GM19025 (cell line): ENCODE measurements at regions not wholly inside any gene's neighbourhood (a gene's known extent, or its start where the extent isn't known, plus 50 kb on each side); places are given as distances from the start of the nearest gene placed in this dataset.

ENCODE experiments used
- ATAC-seq: cut with Tn5 transposase; IDR thresholded peaks from one replicate; pipeline ENCODE4 v1.9.1; 2021; ENCODE audit warnings: mild to moderate bottlenecking, low read depth, moderate library complexity; ENCODE audit not compliant: unreplicated experiment

GRCh38 chr22:49202226-49202625 lies 625.4 kb downstream of the BRD1 start:
- ATAC-seq = no peak

GRCh38 chr22:49201046-49201970 lies 626.4 kb downstream of the BRD1 start:
- no peak for ATAC-seq

- no peak for ATAC-seq
Measured at GRCh38 chr22:49199224-49199623, 628.4 kb downstream of the BRD1 start.

DNA sequence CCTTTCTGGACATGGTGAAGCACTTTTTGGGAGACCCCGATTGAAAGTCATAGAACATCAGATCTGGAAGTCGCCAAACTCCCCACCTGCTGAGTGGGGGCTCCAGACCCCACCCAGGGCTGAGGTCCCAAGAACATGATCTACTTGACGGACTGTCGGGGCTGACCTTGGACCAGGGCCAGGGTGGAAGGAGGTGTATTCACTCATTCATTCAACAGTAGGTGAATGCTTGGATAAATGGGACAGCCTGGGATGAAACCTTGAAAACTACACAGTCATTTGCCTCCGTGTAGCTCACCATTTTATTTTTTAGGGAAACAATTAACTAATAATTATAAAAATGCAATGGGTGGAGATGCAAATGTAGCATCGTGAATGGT lies 629.0 kb downstream of the BRD1 start:
- ATAC-seq = no peak

DNA sequence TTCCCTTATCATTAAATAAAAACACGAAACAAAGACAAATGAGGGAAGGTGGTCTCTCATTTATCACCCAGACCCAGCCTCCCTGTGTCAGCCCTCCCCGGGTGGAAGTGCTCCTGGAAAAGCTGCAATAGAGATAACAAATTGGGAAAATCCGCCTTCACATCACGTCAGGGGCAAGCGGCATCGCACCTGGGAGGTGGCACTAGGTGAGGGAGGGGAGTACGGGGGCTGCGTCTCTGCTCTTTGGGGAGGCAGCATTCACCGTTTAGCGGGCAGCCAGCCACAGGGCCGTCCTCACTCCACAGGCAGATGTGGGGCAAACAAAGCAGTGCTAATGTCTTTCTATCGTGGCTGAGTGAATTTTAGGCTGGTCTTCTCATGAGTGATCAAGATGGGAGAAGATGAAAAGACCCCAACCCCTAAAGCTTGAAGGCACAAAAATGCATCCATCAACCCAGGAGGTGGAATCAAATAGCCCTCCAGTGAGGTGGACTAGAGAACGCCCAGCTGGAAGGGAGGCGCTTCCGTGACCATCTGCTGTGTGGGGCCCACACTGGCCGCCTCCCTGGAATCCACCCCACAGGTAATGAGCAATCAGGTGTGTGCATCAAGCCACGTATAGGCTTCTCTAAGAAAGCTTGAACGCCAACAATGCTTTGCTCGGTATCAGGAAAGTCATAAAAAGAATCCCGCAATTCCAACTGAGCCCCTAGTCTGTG lies 629.5 kb downstream of the BRD1 start:
- no peak for ATAC-seq

DNA sequence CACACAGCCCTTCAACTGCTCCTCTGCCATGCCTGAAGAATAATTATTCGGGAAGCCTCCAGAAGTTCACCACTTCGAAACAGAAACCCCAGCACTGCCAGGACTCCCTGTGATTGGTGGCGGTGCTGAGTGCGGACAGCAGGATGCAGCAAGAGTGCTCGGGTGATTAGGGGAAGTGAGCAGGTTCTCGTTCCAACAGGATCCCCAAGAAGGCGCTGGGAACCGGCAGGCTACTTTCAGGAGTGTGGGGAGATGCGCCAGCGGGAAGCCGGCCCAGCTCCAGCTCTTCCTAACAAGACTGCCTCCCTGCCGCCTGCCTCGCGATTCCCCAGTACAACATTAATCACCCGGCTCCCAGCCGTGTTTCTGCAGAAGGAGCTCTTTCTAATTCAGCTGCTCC lies 630.2 kb downstream of the BRD1 start:
- no peak for ATAC-seq

DNA sequence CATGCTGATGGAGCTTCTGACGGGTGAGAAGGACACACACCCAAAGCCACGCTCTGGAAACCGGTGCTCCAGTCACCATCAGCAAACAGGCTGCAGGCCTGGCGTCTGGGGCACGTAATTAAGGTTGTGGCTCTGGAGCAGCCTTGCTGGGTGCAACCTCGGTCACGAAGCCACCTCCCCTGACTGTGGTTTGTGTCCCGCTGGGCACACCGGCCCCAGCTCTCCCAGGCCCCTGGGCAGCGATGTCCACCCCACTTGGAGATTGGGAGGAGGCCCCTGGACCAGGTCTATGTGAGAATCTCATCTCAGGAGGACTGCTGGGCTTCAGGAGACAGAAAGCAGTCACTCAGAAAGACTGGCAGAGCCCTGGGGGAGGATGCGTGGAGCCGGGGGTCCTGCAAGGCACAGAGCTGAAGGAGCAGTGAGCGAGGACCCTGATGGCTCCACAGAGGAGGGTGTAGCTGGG lies 631.6 kb downstream of the BRD1 start:
- no peak for ATAC-seq

- ATAC-seq = no peak
Measured at GRCh38 chr22:49195636-49196035, 632.0 kb downstream of the BRD1 start.

DNA sequence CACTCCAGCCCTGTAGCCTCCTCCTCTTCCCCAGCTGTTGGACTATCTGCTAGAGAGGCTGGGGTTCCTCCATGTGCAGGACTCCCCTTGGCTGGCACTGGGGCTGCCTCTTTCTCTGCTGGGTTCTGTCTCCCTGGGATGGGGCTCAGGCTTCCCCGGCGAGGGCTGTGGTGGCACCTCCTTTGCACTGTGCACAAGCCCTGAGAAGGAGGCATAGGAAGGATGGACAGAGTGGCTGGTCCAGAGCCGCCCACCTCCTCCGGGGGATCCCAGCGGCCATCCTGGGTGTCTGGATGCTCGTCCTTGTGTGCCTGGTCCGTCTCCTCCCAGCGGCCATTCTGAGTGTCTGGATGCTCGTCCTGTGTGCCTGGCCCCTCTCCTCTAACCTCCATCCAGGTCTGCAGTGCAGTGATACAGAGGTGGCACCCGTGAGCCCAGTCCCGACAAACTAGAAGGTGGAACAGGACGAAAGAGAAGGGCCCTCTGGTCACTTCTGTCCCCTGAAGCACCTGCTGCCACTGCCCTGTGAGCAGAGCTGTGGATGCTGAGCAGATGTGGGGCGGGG lies 633.7 kb downstream of the BRD1 start:
- ATAC-seq = no peak

DNA sequence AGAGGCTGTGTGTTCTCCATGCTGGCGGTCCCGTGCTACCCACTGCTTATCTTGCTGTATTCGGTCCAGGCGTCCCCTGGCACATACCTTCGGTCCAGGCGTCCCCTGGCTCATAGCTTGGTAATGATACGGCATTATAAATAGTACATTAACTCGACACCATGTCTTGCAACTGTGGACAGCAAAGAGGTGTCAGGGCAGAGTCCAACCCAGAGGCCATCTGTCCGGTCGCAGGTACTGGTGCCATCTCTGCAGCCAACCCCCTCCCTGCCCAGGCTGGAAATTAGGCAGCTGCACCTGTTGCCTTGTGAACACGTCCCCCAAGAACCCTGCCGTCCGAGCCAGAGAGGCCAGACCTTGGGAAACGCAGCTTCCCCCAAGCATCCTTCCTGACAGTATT lies 634.3 kb downstream of the BRD1 start:
- ATAC-seq = no peak

DNA sequence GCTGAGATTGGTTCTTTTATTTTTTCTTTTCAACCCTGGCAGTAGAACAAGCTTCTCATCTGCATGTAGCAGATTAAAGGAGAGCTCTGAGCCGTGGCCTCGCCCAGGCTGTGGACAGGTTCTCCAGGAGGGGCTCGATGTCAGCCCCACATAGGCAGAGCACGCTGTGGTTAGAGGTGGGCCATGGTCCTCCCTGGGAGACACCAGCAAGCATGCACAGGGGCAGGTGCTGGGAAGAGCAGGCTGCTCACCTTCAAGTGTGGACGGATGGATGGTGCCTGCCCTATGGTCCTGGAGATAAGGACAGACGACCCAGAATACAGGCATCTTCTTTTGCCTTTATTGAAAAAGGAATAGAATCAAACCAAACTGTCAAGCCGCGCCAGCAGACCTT lies 634.8 kb downstream of the BRD1 start:
- ATAC-seq = no peak

DNA sequence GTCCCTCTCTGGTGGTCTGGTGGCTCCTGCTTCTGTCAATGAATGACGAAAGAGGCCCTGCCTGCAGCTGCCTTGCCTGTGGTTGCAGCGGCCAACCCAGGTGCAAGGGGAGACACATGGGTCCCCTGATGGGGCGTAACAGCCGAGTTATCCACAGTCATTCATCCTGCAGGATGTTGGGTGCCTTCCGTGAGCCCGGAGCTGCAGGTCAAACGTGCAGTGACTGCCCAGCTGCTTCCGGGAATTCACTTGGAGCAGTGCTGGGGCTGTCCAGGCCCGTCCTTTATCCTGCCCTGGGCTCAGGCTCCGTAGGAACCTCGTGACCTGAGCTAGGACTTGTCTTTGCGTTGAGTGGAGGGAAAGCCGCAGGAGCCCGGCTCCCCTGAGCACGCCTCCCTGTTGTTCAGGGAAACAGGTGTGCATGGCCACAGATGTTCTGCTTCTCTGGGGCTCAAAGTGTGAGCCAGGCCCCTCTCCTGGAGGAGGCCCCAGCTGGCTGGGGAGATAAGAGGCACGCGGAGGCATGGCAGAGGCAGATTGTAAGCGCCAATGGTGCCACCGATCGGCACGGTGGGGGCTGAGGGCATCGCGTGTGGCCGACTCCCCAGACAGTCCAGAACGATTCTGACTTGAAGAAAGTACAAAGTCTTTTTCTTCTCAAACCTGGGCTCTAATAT lies 635.4 kb downstream of the BRD1 start:
- no peak for ATAC-seq

- ATAC-seq = no peak
Measured at GRCh38 chr22:49191506-49191980, 636.1 kb downstream of the BRD1 start.

DNA sequence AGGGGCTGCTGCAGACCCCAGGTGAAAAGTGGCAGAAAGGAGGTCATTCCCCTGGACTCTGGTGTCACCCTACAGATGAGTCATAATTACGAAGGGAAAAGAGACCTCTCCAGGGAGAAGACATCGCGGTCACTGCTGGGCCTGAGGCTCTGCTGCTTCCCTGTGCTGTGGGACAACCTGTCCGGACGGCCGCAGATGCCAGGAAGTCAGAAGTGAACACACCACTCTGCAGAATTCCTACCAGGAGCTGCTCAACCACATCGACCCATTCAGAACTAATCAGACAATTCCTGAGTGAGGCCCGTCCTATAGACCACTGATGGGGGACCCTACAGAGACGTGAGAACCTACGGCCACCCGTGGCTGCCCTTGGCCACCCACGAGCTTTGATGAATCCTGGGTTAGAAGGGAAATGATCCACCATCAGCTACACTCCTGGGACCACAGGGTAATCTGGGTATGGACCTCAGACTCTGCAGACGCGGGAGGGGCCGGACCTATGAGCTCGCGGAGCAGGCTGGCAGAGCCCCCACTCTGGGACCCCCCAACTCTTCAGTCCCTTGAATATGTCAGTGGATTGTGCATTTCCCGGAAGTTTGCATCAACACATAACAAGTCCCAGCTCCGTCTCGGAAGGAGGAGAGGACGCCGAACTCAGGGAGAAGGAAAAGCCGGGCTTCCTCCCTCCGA lies 636.7 kb downstream of the BRD1 start:
- ATAC-seq = no peak

DNA sequence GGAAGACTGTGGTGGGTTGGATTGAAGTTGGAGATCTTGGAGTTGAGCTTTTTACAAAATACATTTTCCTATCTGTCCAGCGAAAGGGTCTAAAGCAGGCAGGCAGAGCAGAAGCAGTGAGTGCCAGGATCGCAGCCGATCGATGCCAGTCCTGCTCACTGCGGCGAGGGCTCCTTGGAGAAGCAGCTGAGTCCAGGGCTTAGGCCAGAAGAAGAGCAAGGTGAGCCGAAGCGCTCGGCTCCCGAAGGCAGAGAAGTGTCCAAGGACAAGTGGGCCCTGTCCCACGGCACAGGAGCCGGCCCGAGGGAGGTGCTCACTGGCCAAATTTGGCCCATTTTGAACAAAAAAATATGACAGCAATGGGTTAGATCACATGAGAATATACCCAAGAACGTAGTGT lies 637.8 kb downstream of the BRD1 start:
- ATAC-seq = no peak

GRCh38 chr22:49188591-49188990 lies 639.1 kb downstream of the BRD1 start:
- no peak for ATAC-seq

DNA sequence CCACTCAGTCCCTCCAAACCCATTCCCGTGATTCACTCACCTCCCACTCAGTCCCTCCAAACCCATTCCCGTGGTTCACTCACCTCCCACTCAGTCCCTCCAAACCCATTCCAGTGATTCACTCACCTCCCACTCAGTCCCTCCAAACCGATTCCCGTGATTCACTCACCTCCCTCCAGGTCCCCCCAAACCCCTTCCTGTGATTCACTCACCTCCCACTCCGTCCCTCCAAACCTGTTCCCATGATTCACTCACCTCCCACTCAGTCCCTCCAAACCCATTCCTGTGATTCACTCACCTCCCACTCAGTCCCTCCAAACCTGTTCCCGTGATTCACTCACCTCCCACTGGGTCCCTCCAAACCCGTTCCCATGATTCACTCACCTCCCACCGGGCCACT lies 639.6 kb downstream of the BRD1 start:
- ATAC-seq = no peak

DNA sequence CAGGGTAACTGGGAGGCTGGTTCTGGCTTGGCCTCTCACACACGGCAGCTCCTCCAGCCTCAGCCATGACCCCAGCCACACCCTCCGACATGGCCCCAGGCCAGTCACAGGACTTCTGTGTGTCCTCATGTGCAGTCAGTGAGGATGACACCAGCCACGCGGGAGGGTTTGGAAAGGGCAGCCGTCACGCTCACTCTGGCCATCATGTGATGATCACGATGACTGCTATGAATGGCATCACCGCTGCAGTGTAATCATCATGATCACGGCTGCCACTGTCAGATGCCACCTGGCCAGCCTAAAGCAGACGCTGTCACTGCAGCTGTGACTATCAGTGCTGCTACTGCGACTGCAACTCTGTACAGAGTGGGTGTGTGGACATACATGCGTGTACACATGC lies 640.9 kb downstream of the BRD1 start:
- no peak for ATAC-seq

GRCh38 chr22:49186293-49186692 lies 641.4 kb downstream of the BRD1 start:
- no peak for ATAC-seq

- no peak for ATAC-seq
Measured at GRCh38 chr22:49185312-49185969, 642.2 kb downstream of the BRD1 start.
